ENCODE measurements at regions not wholly inside any gene's neighbourhood (a gene's known extent, or its start where the extent isn't known, plus 50 kb on each side); places are given as distances from the start of the nearest gene placed in this dataset.

- no peak for TF ChIP-seq GATA2 (IDR thresholded peaks at IDR 0.05; ENCODE audit: low read depth, low read length)
- TF ChIP-seq GATA3 (IDR thresholded peaks at IDR 0.05; ENCODE audit: low read depth, low read length), result no peak
These were observed 142.0 kb upstream of the AGBL1 start for GRCh38 chr15:85937661-85938060.

Measured in SH-SY5Y (cell line).